ENCODE measurements at regions not wholly inside any gene's neighbourhood (a gene's known extent, or its start where the extent isn't known, plus 50 kb on each side); places are given as distances from the start of the nearest gene placed in this dataset.
"Not testable (repeated sequence)": the region's sequence is repeated elsewhere in the genome, so short reads cannot be mapped to it uniquely, and the experiment has no call there.

DNA sequence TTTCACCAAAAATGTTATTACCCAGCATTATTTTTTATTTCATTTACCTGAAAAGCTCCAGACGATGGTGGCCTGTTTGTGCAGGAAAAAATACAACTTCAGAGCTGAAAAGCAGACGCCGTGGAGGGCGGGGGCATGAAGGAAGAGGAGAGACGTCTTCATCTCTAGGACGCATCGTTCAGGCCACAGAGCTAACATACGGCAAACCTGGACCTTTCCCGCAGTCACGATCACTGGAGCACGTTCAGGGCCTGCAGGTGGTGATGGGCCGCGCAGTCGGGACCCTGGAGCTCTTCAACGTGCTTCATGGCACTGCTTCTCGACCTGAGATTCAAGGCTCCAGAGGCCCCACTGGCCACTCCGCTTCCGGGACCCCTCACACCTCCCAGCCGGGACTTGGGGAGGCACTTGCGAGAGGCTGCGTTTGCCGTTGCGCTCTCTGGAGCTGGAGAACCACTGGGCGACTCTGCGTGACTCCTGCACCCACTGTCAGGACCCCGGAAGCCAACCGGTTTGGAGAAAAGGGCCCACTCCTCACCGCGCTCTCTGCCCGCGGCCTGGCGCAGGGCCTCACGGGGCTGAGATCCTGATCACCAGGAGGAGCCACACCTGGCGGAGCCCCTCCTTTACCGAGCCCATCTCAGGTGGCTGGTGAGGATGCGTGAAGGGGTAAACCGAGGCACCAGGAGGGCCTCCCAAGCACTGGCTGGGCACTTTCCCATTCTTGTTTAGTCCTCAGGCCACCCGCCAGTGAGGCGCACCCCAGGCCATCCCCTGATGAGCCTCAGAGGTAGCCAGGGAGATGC lies 164.4 kb upstream of the AFDN start:
- DNase-seq: no peak

DNA sequence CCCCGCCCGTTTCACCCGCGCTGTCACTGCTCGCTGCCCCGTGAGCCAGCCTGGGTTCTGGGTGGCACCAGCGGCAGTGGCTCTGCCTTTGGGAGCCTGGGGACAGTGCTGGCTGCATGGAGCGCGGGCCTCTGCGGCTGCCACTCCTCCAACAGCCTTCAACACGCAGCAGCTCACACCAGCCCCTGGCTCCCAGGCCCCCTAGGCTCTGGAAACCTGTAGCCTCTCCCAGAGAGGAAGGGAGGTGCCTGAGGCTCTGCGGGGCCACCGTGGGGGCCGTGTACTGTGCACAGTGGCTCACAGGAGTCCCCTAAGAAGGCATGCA lies 163.9 kb upstream of the AFDN start:
- no peak for DNase-seq

DNA sequence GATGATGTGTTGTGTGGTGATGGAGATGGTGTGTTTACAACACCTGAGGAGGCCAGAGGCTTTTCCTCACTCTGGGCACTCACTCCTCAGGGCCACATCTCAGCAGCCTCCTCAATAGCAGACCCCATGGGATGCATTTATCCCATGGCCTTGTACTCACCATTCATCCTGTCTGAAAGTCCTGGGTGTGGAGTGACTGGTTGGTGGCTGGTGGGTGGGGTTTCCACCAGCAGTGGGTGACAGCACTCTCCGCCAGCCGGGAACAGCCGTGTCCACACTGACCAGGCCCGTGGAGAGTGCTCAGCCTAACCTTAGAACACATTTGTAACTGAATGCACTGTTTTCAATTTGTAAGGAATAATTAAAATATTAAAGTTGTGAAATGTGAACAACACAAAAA lies 163.4 kb upstream of the AFDN start:
- DNase-seq: no peak

DNA sequence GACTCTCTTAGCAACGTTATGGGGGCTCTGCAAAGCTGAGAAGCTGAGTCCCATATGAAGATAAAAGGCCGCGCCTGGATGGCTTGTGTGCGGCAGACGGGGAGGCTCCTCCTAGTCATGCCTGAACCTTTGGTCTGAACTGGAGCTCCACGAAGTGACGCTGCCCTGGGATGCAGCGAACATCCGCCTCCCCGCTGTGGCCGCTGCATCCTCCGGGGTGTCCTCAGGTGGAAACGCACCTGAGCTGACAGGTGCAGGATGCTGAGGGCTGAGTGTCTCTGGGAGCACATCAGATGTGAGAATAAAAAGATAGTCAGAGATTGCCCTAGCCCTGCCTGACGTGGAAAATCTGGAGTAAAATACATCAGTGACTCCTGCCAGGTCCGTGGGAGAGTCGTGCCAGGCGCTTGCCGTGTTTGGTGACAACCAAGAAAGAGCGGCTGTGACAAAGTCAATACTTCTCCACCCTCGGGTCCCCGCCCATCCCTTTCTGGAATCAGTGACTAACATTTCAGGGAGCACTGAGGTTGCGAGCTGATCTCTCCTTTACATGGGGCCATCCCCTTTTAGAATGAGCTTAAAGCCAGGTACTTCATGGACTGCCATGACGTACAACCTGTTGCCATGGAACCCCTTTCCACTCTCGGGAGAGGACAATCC lies 162.8 kb upstream of the AFDN start:
- no peak for DNase-seq

DNA sequence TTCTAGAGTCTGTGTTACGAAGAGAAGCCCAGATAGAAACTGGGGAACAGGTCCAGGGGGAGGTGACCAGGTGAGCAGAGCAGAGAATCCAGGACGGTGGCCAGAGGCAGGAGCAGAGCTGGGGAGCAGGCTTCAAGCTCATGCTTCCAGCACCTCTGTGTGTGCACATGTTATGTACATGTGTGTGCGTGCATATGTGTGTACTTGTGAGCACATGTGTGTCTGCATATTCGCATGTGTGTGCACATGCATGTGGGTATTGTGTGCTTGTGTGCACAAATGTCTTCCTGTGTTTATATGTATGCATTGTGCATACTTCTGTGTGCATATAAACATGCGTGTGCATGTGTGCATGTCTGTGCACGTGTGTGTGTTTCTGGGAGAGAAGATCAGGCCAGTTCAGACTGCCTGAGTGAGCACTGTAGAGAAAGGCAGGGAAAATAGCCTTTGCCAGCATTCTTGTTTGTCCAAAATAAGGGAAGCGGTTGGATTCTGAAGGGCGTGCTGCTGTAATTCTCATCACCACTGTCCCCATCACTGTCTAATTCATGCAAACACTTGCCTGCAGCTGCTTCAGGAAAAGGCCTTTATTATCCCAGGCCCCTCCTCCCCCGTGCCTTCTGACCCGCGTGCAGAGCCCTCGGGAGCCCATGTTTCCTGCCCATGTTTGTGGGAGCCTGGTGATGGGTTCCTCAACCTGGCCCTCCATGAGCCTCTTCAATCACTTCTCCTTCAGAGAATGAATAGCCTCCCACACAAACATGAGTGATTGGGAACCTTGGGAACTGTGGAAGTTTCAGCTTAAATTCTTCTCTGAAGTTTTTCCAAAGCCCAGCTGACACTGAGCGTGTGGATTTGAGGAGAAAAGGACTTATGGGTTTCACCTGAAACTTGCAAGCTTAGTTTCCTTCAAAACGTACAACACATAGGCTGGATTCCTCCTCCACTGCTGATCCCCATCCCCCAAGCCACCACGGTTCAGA lies 161.7 kb upstream of the AFDN start:
- DNase-seq: no peak

DNA sequence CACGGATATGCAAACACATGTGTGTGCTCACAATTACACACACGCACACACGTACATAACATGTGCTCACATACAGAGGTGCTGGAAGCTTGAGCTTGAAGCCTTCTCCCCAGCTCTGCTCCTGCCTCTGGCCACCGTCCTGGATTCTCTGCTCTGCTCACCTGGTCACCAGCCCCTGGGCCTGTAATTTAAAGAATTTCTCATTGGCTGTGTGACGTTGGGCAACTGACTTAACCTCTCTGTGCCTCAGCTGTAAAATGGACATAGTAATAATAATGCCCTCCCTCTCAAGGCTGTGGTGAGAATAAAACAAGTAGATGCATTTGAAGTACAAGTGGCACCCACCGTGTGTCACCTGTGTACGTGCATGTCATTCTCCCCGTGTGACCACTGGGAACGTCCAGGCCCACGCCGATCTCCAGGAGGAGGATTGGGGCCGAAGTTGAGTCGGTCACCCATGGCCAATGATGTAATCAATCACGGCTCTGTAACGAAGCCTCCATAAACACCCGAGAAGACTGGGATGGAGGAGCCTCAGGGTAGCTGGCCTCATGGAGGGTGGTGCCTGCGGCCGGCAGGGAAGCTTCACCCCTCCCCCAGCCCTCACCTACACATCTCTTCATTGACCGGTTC lies 160.9 kb upstream of the AFDN start:
- no peak for DNase-seq

DNA sequence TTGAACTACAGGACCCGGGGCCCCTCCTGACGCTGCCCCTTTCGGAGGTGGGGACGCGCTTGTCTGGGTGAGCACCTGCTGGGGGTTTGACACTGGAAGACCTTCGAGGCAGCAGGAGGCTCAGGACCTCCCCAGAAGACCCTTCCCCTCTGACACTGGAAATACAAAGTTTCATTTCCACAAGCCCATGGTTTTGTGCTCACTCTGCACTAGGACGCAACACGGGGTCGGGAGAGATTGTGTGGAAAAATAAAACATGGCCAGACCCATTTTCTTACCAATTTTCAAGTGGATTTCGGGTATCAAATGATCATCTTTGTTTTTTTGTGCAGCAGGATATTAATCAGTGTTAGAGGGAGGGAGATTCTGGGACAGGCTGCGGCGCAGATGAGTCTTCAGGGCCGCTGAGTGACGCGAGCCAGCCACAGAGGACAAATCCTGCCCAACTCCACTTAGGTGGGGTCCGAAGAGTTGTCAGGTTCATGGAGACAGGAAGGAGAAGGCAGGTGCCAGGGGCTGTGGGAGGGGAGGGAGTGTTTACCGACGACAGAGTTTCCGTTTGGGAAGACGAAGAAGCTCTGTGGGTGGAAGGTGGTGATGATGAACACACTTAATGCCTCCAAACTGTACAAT lies 160.0 kb upstream of the AFDN start:
- DNase-seq: no peak

DNA sequence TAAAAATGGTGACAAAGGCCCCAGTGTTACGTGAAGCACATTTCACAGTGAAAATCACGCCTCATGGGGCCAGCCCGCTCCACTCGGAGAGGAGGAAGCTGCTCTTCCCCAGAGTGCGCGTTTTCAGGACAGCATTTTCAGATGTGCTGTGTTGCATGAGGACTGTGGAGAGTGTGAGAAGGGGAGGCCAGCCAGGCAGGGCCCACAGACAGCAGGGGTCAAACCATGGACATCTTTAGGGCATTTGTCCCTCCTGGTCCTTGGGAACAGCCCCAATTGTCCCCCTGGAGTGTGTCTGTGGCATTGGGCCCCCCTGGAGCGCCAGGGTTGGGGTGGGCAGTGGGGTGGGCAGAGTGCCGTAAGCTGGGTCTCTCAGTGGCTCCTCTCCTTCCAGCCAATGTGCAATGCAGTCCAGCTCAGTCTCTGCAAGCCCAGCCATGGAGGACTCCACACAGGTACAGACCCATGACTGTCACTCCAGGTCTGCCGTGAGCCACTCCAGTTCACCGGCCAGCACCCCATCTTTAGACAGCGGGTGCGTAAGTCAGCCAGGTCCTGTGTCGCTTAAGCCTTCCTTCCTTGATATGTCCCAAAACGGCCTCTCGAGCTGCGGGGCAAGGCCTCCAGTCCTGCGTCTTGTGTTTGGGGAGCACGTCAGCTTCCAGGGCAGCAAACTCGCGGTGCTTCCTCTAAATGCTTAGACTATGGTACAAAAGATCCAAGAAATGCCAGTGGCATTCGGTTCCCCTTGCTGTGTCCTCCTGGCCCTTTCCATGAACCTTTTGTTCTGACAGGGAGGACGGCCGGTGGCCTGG lies 159.3 kb upstream of the AFDN start:
- DNase-seq: no peak

DNA sequence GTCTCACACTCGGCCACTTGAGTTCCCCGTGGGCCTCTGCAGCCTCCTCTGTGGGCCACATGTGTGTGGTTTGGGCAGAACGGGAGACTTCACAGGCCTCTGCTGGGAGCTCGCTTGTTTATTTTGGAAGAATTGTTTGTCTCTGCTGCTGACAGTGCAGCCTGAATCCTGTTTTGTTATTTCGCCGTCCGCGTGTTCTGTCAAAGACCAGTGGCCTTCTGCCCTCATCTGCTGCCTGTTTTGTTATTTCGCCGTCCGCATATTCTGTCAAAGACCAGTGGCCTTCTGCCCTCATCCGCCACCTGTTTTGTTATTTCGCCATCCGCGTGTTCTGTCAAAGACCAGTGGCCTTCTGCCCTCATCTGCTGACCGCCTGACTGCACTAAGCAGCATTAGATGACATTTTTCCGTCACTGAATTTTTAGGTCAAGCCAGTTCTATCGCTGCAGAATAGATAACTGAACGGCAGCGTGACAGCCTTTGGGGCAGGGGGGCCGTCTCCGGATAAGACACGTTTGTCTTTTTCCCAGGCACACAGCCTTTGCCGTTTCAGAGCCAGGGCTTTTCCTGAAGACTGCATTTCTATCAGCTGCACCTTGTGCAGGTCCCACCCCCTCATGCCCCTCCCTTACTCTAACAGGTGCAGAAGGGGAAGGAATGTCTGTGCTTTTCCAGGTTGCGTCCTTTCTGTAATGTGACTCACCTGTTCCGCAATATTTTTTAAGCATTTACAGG lies 158.5 kb upstream of the AFDN start:
- DNase-seq: no peak

DNA sequence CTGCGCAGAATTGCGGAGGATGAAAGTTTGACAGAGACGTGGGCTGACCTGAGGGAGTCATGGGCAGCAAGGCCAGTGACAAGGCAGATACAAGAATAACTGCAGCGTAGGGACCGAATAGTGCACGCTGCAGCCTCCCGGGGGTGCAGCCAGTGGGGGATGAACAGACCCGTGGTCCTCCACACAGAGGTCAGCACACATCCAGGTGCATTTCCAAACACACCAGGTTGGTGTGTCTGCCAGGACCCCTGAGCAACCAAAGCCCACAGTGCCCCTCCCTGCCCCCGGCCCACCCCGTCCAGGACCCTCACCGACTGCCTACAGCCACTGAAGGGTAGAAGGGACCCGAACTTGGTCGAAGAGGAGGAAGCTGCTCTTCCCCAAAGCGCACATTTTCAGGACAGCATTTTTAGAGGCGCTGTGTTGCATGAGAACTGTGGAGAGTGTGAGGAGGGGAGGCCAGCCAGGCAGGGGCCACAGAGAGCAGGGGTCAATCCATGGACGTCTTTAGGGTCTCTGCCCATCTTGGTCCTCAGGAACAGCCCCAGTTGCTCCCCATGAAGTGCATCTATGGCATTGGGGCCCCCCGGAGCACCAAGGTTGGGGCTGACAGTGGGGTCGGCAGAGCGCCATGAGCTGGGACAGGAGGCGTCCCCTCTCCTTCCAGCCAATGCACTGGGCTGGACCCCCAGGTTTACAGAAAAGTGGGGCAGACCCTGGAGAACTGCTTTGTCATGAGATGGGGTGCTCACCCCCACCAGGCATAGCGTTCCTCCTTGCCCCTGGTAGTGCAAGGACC lies 157.8 kb upstream of the AFDN start:
- no peak for DNase-seq

DNA sequence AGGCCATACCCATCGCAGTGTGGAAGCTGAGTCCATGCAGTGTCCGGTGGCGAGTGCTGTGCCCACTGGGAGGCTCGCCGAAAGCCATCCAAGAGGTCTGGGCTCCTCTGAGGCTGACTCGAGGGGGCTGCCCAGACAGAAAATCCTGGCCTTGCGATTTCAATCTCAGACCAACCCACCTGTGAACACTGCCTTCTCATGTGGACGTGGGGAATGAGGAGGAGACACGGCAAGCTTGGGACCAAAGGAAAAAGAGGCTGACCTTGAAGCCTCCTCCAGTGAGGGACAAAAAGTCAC lies 157.2 kb upstream of the AFDN start:
- DNase-seq: no peak

DNA sequence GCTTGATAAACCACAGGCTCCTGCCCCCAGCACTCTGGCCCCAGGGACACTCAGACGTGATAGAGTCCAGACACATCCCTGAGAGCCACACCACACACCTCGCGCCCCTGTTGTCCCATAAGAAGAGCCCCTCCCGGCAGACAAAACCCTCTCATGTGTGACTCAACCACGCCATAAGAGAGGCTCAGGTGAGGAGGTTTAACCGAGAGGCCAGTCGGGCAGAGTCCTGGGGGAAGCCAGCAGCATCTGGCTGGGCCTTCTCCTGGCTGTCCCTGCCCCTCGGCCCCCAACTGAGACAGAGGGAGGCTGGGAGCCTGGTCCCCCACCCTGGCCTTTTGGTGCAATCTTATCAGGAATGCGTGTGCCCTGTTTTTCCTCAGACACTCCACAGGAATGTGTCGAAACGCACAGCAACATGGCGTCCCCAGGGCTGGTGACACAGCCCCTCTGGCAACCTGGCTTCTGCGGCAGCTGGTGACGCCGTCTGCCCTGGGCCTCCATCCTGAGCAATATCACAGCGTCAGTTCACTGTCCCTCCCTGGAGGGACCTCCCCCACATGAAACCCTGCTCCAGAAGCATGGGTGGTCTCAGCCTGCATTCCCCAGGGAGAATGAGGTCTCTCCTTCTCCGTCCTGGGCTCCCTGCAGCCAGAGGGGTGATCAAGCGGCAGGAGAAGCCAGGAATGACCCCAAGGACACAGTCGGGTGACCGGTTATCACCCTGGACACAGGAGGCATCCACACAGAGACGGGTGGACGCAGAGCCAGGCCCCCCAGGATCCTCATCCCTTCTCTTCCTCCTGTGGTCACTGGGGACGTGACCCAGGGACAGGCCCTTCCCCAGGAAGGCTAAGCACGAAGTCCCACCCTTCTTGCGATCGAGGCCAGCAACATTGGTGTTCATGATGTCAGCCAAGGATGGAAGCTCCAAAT lies 156.6 kb upstream of the AFDN start:
- DNase-seq: no peak

DNA sequence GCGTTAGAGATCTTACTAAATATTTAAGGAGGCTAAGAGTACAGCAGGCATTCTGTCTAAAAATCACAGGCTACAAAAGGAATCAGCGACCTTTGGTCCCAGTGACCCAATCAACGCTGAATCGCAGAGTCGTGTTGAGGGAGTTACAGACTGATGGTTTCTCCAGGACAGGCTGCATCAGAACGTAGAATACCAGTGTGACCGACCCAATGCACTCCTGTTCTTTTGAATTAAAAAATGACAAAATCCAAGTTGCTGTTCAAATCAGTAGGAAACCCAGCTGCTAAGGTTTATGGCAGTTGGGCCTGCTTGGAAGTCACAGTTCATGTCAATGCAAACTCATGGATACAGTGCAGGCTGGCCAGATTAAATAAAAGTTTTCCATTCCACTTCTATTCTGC lies 155.8 kb upstream of the AFDN start:
- no peak for DNase-seq

DNA sequence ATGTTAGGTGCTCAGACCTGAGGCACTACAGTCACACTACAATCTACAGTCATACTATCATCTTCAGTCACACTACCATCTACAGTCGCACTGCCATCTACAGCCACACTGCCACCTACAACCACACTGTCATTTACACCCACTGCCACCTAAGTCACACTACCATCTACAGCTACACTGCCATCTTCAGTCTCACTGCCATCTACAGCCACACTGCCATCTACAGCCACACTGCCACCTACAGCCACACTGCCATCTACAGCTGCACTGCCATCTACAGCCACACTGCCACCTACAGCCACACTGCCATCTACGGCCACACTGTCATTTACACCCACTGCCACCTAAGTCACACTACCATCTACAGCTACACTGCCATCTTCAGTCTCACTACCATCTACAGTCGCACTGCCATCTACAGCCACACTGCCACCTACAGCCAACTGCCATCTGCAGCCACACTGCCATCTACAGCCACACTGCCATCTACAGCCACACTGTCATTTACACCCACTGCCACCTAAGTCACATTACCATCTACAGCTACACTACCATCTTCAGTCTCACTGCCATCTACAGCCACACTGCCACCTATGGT lies 155.2 kb upstream of the AFDN start:
- not testable (repeated sequence) for DNase-seq

DNA sequence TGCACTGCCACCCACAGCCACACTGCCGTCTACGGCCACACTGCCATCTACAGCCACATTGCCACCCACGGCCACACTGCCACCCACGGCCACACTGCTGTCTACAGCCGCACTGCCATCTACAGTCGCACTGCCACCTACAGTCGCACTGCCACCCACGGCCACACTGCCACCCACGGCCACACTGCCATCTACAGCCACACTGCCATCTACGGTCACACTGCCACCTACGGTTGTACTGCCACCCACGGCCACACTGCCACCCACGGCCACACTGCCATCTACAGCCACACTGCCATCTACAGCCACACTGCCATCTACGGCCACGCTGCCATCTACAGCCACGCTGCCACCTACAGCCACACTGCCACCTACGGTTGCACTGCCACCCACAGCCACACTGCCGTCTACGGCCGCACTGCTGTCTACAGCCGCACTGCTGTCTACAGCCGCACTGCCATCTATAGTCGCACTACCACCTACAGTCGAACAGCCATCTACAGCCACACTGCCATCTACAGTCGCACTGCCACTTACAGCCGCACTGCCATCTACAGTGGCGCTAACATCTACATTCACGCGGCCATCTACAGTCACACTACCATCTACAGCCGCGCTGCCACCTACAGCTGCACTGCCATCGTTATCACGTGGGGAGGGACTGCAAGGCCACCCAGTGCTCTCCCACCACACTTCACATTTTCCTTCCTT lies 154.6 kb upstream of the AFDN start:
- DNase-seq: no peak

DNA sequence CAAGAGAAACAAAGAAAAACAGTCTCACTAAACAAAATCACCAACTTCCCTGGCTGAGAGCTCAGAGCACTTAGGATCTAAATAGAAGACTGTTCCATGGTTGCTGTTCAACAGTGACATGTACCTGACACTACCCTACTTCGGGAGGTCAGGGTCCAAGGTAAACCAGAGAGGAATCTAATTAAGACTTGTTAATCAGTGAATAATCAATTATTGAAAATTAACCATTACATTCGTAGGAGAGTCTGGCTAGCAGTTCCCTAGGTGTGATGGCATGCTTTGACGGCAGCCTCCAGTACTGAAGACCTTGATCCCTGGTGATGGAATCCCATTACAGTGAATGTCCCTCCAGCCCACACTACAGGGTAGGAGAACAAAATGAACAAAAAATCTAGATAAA lies 154.0 kb upstream of the AFDN start:
- no peak for DNase-seq

DNA sequence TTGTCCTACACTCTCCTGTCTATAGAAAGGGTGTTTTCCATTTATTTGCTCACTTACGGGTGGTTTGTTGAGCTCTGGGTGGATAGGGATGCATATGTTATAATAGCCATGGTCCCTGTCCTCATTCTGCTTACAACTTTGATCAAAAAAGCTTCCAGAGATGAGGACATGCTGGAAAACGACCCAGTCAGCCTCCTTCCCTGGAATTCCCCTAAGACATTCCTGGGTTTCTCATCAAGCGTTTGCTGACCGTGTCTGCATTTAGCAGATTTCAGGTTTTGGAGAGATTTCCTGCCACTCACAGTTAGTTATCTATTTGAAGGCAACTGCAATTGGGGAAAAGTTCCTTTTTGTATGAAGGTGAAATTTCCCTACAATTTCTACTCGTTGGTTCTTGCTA lies 152.8 kb upstream of the AFDN start:
- DNase-seq: no peak

DNA sequence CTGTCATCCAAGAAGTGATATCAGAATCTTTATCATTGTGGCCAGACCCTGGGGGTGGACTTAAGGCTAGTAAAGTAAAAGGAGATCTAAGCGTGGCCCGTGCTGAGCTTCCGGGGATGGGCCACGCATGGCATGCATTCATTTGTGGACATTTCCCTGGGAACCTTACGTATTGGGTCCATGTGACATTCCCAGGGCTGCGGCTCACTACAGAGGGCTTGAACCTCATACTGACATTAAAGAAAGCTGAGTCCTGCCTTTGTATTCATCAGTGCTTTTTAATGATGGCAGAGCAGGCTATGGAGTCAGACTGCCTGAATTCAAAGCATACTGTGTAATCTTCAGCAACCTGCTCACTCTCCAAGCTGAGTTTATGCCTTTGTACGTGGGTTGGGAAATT lies 152.2 kb upstream of the AFDN start:
- no peak for DNase-seq

All from femur (tissue), 1 donor.